Islet of Langerhans (tissue), 1 donor: ENCODE measurements at regions not wholly inside any gene's neighbourhood (a gene's known extent, or its start where the extent isn't known, plus 50 kb on each side); places are given as distances from the start of the nearest gene placed in this dataset.
A peak's percentile ranks its signal among the peaks of the same experiment; 100 is the strongest.
"Not testable (repeated sequence)": the region's sequence is repeated elsewhere in the genome, so short reads cannot be mapped to it uniquely, and the experiment has no call there.

Experiments used
- FAIRE-seq: peaks from one replicate; lab custom pipeline; 2011; peaks lifted over from hg19 to GRCh38; lab: Jason Lieb, UNC

DNA sequence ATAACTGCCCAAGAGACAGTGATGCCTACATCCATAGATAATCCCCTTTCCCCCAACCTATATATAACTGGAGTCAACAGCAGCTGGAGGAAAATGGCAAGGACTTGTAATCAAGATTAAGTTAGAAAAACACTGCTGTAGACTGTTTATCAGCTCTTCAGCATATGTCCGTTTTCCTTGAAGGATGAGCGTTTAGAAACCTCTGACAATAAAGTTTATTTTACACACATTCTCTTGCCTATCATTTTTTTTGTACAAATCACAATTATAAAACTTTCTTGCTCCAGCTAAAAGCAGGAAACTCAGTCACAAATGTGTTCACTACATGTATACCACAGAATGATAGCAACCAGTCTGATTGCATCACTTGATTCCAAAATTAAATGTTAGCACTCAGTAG, 50.8 kb downstream of the PPIAL4G start:
- FAIRE-seq: not testable (repeated sequence)

DNA sequence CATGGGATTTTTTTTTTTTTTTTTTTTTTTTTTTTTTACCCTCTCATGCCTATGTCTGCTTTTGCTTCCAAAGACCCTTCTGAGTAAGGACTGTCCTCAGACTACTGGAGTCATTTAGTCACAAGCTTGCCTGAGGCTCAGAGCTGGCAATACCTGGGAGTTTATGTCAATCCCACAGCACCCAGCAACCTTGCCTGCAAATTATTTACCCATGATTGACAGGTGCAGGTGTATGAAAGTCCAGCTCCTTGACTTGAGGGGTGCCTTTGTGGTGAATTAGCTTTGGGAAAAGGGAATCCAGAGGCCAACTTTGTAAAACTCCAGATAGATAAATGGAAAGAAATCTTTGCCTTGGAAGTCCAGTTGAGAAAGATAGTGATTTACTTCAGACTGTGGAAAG, 53.2 kb downstream of the PPIAL4G start:
- FAIRE-seq: not testable (repeated sequence)

DNA sequence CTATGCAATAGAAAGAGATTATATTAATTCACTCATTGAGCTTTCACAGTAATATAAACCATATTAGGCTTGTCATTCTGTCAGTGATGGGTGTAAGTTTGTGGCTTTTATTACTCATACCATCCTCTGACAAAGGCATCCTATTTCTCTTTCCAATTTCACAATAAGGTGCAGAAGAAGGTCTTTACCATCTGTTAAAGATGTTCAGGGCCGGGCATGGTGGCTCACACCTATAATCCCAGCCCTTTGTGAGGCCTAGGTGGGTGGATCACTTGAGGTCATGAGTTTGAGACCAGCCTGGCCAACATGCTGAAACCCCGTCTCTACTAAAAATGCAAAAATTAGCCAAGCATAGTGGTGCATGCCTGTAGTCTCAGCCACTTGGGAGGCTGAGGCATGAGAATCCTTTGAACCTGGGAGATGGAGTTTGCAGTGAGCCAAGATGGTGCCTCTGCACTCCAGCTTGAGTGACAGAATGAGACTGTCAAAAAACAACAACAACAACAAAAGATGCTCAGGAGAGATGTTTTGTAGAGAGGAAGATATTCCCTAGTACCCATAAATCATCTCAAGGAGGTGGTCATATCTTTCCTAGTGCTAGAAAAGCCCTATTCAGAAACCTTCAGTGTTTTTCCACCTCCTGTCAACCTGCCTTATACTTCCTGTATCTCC, 56.0 kb downstream of the PPIAL4G start:
- FAIRE-seq: not testable (repeated sequence)

DNA sequence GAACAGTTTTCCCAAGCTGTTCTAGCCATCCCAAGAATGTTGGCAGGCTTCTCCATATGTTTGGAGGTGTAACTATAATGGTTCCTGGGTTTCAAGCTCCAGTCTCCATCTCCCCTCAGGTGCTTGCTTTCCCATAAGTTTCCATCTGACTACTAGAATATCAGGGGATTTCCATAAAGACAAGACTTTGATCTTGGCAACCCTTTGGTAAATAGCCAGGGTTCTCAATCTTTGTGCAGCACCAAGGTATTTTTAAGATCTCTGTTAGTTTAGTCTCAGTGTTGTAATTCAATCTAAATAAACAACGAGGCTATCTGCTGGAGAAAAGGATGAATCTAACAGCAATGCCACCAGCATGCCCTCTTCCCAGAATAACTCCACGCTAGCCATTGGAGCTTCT, 56.7 kb downstream of the PPIAL4G start:
- not testable (repeated sequence) for FAIRE-seq

DNA sequence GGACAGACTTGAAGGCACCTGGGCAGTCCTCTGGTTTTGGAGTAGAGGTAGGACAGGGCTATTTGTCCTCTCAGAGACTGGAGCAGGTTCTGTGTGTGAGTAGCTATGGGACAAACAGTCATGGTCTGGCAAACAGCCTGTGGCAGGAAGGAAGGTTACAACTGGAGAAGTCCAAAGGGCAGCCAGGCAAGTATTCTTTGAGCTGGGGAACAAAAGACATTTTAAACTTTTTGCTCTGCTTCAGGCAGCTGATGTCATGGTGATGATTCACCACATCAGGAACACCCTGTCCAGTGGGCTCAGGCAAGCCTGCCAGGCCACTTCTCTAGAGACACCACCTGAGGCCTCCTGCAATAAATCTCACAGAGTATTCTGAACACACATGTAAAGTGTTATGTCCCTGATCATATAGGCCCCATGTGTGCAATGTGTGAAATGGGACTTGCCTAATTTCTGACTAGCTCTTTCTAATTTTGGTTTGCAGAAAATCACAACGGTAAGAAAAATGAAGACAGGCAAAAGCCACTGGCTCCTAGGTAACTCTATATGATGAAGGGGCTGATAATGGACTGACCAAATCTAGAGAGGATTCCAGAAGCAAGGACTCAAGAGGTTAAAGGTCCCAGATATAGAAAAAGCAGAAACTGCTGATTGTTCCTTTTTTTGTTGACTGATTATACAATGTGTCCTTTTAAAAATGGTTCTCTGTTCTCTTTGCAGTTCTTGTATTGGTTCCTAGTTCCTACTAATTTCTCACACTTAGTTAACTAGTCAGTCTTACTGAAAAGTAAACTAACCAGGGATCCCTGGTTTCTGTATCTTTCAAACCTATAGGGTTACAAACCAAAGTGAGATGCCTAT, 58.7 kb downstream of the PPIAL4G start:
- not testable (repeated sequence) for FAIRE-seq

DNA sequence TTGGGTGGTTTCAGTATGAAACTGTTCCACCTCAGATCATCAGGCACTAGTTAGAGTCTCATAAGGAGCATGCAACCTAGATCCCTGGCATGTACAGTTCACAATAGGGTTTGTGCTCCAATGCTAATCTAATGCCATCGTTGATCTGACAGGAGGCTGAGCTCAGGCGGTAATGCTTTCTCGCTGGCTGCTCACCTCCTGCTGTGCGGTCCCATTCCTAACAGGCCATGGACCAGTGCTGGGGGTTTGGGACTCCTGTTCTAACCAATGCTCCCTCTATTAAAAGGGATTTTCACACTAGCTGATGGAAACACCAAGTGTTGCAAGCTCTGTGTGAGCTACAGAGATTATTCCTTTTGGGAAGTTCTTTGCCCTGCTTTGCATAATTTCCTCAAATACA, 60.2 kb downstream of the PPIAL4G start:
- FAIRE-seq: not testable (repeated sequence)

DNA sequence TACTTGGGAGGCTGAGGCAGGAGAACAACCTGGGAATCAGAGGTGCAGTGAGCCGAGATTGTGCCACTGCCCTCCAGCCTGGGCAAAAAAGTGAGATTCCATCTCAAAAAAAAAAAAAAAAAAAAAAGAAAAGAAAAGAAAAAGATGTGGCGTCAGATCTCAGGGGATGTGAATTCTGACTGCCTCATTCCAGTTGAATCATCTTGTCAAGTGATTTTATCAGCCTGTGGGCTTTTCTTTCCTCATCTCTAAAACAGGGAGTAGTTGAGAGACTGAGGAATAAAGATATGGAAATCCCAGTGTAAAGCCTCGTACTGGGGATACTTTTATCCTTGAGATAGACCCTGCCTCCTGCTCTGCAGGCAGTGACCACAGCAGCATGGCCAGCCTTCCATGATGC, 65.9 kb downstream of the PPIAL4G start:
- FAIRE-seq: not testable (repeated sequence)

DNA sequence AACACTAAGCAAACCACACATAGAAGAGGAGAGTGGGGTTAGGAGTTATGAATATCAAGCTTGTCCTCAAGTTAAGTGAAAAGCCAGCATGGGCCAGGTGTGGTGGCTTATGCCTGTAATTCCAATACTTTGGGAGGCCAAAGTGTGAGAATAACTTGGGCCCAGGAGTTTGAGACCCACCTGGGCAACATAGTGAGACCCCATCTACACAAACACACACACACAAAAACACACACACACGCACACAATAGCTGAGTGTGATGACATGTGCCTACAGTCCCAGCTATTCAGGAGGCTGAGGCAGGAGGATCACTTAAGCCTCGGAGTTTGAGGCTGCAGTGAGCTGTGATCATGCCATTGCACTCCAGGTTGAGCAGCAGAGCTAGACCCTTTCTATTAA, 69.7 kb downstream of the PPIAL4G start:
- FAIRE-seq: not testable (repeated sequence)

DNA sequence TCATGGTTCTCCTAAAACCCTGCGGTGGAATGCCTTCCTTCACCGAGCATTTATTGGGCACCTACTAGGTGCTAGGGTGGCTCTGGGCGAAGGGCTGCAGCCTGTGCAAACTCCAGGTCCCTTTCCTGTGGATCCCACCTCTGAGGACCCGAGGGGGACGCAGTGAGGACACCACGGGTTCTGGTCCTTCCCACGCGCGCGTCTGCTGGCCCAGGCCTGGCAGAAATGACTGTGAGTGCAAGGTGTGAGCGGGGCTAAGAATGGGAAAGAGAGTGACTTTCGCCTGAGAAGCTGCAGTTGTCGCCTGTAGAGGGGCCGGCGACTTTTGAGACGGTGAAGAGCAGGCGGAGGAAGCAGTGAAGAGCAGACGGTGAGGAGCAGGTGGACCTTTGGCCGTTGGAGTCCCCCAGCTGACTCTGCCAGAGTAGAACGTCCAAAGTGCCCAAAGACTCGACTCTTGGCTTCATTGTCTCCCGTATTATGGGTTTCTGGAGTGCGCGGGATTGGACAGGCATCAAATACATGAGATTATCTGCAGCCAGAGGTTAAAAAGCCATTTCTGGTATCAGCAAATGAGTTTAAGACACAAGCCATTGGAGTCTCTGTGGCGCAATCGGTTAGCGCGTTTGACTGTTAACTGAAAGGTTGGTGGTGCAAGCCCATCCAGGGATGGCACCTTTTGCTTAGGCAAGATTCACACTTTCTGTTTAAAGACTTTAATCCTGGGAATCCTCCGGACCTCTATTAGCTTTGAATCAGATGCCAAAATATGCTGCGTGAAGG, 78.1 kb downstream of the PPIAL4G start:
- not testable (repeated sequence) for FAIRE-seq

DNA sequence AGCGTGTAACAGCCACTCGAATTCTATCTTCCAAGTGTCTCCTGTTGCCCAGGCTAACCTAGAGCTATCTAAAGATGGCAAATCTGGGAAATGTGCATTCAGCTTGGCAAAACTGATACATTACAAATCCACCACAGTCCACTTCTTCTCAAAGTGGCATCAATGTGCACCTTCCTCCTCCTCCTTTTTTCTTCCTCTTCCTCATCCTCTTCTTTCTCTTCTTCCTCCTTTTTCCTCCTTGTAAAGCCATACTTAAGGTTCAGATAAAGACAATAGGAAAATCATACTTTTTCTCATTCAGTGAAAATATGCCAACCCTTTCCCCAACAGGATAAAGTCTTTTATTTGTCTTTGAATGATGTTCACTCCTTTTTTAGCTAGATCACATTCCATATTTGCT, 79.2 kb downstream of the PPIAL4G start:
- not testable (repeated sequence) for FAIRE-seq

DNA sequence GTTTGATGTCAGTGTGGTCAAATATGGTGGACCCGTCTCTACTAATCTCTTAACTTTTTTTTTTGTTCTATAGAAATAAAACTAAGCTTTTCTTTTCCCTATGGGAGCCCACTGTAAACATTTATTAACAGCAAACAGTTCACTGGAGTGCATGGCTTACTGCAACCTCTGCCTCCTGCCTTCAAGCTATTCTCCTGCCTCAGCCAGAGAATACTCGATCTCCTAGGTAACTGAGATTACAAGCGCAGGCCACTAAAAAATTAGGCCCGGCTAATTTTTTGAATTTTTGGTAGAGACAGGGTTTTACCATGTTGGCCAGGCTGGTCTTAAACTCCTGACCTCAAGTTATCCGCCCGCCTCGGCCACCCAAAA, 80.0 kb downstream of the PPIAL4G start:
- FAIRE-seq: not testable (repeated sequence)

DNA sequence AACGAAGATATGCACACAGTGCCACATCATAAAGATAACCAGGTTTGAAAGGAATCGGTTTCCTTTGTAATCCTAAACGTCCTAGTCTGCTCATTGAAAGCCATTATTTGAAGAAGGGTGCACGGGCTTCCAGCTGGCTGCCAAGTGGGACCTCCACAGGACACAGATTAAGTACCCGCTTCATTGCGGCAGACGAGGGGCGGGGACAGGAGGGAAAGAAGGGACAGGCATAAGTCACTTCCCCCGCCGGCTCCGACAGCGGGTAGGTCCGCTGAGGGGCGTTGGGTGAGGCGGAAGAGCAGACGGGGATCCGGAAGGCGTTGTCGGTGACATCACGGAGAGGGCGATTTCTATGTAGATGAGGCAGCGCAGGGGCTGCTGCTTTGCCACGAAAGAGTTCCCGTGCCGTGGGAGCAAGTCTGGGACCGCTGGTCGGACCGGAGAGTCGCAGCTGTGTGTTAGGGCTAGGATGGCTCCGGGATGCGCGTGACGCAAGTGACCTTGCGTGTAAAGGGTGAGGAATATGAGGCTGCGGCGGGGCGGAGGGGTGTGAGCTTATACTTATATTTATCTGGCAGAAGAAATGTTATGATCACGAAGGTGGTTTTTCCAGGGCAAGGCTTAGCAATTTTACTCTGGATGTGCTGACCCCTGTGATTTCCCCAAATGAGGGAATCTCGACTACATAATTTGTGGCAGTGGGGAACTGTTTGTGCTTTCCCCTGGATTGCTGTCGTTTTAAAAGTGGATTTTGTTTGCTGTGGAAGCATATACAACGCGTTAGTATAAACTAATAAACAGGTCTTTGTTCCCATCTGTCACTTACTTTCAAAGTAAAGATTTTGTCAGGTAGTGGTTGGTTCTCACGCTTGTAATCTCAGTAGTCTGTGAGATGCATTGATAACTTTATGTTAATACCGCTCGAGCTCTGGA, 80.7 kb downstream of the PPIAL4G start:
- peak; percentile 62 for FAIRE-seq

DNA sequence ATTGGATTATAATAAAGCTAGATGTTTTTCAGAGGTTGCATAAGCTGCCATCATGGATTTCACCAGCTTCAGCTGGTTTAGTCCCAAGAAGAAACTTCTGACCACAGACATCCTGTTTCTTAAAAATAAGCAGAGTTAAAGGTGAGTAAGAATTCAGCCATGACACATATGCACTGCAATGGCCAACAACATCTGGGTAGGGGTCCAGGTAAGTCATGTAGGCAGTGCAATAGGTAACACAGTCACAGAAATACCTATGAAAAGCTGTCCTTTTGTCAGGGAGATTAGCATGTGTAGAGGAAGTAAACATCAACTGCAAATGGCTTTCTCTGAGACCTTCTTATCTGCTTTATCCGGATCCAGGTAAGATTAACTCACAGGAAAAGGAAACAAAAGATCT, 85.6 kb downstream of the PPIAL4G start:
- not testable (repeated sequence) for FAIRE-seq

DNA sequence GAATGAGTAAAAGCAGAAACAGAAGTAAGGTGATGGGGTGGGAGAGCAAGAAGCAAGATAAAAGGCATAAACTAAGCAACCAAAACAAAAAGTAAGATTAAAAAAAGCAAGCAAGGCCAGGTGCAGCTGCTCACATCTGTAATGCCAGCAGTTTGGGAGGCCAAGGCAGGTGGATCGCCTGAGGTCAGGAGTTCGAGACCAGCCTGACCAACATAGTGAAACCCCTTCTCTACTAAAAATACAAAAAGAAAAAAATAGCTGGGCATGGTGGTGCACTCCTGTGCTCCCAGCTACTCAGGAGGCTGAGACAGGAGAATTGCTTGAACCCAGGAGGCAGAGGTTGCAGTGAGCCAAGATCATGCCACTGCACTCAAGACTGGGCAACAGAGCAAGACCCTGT, 90.6 kb downstream of the PPIAL4G start:
- not testable (repeated sequence) for FAIRE-seq

DNA sequence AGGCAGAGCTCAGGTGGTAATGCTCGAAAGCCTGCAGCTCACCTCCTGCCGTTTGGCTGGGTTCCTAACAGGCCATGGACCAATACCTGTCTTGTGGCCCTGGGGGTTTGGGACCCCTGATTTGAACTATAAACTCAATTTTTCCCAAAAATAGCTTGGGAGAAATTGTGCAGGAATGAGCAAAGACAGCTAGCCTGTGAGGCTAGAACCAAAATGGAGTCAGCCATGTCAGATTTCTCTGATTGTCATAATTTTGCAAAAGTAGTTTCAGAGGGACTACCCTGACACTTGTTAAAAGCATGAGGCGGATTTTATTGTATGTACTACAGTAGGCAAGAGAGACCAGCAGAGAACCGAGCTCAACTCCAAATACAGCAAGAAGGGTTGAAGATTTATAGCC, 91.8 kb downstream of the PPIAL4G start:
- FAIRE-seq: not testable (repeated sequence)

DNA sequence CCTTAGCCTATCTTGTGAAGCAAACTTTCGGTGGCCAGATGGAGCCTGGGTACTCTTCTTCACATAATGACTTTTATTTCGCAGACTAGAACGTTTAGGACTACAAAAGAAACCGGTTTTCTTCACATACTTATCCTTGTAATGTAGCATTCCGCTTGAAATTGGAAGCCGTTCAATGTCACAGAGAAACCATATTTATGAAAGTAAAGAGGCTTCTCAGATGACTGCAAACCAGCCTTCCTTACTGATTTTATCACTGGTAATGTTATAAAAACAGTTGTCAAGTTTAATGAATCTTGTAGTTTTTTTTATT, 94.1 kb downstream of the PPIAL4G start:
- no peak for FAIRE-seq

DNA sequence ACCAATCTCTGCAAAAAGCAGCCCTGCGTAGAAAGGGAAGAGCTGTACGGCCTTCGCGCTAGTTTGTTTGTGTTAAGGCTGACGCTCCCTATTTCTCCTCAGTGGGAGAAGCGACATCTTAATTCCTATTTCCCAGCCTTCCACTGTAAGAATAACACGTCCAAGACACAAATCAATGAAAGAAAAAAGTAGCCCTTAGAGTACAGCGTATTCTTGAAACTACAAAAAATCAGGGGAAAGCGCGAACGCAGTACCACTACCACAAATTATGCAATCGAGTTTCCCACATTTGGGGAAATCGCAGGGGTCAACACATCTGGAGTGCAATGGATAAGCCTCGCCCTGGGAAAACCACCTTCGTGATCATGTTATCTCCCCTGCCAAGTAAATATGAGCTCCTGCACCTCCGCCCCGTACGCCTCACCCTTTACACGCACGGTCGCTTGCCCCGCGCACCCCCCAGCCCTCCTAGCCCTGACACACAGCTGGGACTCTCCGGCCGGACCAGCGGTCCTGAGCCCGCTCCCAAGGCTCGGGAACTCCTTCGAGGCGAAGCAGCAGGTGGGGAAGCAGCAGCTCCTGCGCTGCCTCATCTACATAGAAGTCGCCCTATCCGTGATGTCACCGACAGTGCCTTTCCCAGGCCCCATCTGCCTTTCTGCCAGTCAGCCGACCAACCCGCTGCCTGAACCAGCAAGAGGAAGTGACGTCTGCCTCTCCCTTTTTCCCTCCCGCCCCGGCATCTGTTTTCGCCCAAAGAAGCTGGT, 94.7 kb downstream of the PPIAL4G start:
- FAIRE-seq: no peak

DNA sequence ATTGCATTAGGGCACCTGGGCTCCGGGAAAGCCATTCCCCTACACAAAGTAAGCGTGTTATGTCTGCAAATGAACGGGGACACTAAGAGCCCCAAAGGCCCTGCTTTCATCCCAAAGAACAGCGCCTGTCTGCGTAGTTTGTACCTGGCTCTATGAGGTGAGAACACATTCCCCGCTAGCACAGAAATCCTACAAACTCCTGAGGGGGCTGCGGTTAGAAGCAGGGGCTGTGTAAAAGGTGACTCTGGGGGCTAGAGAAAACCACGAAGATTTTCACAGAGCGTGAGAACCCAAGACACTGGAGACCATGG, 95.2 kb downstream of the PPIAL4G start:
- not testable (repeated sequence) for FAIRE-seq

DNA sequence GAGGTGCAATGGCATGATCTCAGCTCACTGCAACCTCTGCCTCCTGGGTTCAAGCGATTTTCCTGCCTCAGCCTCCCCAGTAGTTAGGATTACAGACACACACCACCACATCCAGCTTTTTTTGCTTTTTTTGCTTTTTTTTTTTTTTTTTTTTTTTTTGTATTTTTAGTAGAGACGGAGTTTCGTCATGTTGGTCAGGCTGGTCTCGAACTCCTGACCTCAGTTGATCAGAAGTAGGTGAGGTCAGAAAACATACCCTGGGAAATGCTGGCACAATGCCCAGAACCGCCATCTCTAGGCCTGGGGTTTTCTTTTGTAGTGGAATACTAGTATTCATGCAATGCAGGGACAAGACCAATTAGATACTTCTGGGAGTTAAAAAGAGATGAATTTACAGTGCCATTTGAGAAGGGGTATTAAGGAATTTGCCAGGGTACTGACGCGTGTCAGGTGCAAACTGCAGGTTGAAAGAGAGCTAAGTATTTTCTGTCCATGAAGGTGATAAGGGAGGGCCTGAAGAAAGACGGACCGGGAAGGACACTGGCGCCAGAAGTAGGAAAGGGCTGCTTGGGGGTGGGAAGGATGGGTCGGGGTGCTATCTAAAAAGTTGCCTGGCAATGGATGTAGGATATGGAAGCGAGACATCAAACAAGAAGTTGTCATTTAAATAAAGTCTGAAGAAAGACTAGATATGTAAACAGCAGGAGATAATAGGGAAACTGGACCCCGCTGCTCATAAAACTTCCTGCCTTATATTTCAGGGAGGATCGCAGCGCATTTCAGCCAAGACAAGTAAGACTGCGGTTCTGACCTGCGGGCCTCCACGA, 95.8 kb downstream of the PPIAL4G start:
- FAIRE-seq: not testable (repeated sequence)

DNA sequence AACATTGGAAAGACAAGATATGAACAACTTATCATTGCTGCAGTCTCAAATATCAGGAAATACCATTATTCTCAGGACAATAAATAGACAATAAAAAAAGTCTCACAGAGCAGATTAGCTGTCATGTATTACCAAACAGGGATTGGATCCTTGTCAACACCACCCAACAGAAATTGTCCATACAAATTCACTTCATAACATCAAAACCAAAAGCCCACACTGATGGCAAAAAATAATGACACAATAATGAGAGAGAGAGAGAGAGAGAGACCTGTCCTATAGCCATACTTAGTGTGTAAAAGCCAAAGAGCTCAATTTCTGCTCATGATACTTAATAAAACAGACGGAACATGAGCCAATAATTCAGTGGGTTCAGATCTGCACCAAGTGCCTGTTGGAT, 96.5 kb downstream of the PPIAL4G start:
- no peak for FAIRE-seq
